ENCODE measurements at regions not wholly inside any gene's neighbourhood (a gene's known extent, or its start where the extent isn't known, plus 50 kb on each side); places are given as distances from the start of the nearest gene placed in this dataset.

DNA sequence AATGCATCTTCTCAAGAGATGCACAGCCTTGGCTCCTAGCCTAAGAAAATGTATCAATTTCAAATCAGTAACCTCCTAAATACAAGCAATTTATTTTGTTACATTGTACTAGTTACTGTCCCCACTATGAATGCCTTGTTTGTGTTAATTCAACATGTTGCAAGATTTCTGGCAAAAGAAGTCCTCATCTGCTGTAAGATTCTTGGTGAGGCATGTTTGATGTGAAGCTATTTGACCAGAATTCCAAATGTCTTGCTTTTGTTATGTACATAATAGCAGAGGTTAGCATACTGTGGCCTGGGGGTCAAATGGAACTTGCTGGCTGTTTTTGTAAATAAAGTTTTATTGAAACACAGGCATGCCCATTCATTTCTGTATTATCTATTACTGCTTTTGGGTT lies 1023.1 kb upstream of the WWC1 start:
- H3K4me3 Mint-ChIP-seq, result no peak overlapping the region
- peaks cover 7% of the 10 kb centered on the region for H3K9me3 Mint-ChIP-seq
- H3K36me3 Mint-ChIP-seq (ENCODE audit: low read depth), result no peaks in the 10 kb centered on the region
- no peaks in the 10 kb centered on the region for H3K4me1 Mint-ChIP-seq (ENCODE audit: low read depth)
- DNase-seq, result no peak
- intact Hi-C loops (cut with micrococcal nuclease), result no loop called here
- no peak overlapping the region for H3K27ac Mint-ChIP-seq
- H3K27me3 Mint-ChIP-seq, result no peaks in the 10 kb centered on the region
- no peak for ATAC-seq
- ChIA-PET POLR2A (no interaction called here), CTCF (no interaction called here)
- TF ChIP-seq, protein P1, sequence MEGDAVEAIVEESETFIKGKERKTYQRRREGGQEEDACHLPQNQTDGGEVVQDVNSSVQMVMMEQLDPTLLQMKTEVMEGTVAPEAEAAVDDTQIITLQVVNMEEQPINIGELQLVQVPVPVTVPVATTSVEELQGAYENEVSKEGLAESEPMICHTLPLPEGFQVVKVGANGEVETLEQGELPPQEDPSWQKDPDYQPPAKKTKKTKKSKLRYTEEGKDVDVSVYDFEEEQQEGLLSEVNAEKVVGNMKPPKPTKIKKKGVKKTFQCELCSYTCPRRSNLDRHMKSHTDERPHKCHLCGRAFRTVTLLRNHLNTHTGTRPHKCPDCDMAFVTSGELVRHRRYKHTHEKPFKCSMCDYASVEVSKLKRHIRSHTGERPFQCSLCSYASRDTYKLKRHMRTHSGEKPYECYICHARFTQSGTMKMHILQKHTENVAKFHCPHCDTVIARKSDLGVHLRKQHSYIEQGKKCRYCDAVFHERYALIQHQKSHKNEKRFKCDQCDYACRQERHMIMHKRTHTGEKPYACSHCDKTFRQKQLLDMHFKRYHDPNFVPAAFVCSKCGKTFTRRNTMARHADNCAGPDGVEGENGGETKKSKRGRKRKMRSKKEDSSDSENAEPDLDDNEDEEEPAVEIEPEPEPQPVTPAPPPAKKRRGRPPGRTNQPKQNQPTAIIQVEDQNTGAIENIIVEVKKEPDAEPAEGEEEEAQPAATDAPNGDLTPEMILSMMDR (IDR thresholded peaks at IDR 0.05), result no peak

GRCh38 chr5:167269146-167269545 lies 1022.3 kb upstream of the WWC1 start:
- H3K27me3 Mint-ChIP-seq, result no peaks in the 10 kb centered on the region
- CTCF ChIA-PET, result no interaction called here
- intact Hi-C loops (cut with micrococcal nuclease), result no loop called here

DNA sequence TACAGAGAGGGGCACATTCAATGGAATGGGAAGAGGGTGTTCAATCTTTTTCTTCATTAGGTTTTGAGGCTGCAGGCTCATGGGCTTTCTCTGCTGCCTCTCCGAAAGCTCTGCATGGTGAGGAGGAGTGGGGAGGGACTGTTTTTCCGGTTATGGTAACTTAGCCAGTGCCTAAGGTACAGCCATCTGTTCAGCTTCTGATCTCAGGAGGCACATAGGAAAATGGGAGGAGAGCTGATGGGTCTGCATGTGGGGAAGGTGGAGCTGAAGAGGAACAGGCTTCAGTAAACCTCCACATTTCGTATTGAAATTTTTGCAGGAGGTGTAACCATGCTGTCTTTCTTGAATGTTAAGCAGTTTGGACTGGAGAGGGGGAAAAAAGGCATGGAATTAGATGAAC lies 1020.4 kb upstream of the WWC1 start:
- TF ChIP-seq, protein P1 (IDR thresholded peaks at IDR 0.05), result no peak
- Mint-ChIP-seq H3K4me1 (ENCODE audit: low read depth) (no peaks in the 10 kb centered on the region), H3K27ac (no peak overlapping the region)

More at GRCh38 chr5:167269146-167269545, 1022.3 kb upstream of the WWC1 start:
- H3K27ac Mint-ChIP-seq, result no peak overlapping the region
- peaks cover 7% of the 10 kb centered on the region for H3K9me3 Mint-ChIP-seq
- ATAC-seq (no peak), DNase-seq (no peak)
- no peak overlapping the region for H3K4me3 Mint-ChIP-seq
- H3K4me1 Mint-ChIP-seq (ENCODE audit: low read depth), result no peaks in the 10 kb centered on the region
- POLR2A ChIA-PET, result no interaction called here
- no peaks in the 10 kb centered on the region for H3K36me3 Mint-ChIP-seq (ENCODE audit: low read depth)
- TF ChIP-seq, protein P1 (IDR thresholded peaks at IDR 0.05), result no peak

DNA sequence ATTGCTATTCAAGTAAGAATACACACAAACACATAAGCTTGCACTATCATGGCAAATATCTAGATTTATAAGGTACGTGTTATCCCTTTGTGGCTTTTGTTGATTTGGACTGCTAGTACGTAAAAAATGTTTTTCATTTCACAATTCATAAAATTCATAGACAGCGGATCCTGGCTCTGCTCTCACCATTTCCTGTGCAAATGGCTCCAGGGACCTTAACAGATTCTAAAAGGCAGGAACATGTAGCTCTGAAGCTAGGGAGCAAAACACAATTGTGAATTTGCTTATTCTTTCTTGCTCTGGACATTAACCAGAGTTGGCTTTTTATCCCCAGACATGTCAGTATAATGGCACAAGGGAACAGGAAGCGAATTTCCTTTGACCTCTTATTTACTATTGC lies 1019.9 kb upstream of the WWC1 start:
- CTCF ChIA-PET, result no interaction called here
- no peaks in the 10 kb centered on the region for H3K4me1 Mint-ChIP-seq (ENCODE audit: low read depth)
- peaks cover 3% of the 10 kb centered on the region for H3K9me3 Mint-ChIP-seq
- no peaks in the 10 kb centered on the region for H3K36me3 Mint-ChIP-seq (ENCODE audit: low read depth)
- POLR2A ChIA-PET, result no interaction called here
- ATAC-seq (no peak), DNase-seq (no peak)
- H3K4me3 Mint-ChIP-seq, result no peak overlapping the region
- TF ChIP-seq, protein P1 (IDR thresholded peaks at IDR 0.05), result no peak
- intact Hi-C loops (cut with micrococcal nuclease), result no loop called here
- no peak overlapping the region for H3K27ac Mint-ChIP-seq
- H3K27me3 Mint-ChIP-seq, result no peaks in the 10 kb centered on the region

More for the DNA sequence above, 1020.4 kb upstream of the WWC1 start:
- intact Hi-C loops (cut with micrococcal nuclease), result no loop called here
- no peak for ATAC-seq
- Mint-ChIP-seq H3K27me3 (no peaks in the 10 kb centered on the region), H3K9me3 (peaks cover 3% of the 10 kb centered on the region), H3K36me3 (ENCODE audit: low read depth) (no peaks in the 10 kb centered on the region), H3K4me3 (no peak overlapping the region)
- ChIA-PET POLR2A (no interaction called here), CTCF (no interaction called here)
- no peak for DNase-seq

- ATAC-seq (no peak), DNase-seq (no peak)
- Mint-ChIP-seq H3K36me3 (ENCODE audit: low read depth) (no peaks in the 10 kb centered on the region), H3K27ac (no peak overlapping the region), H3K4me3 (no peak overlapping the region), H3K4me1 (ENCODE audit: low read depth) (no peaks in the 10 kb centered on the region), H3K9me3 (peaks cover 6% of the 10 kb centered on the region), H3K27me3 (no peaks in the 10 kb centered on the region)
- ChIA-PET POLR2A (no interaction called here), CTCF (no interaction called here)
- intact Hi-C loops (cut with micrococcal nuclease), result no loop called here
- TF ChIP-seq, protein P1 (IDR thresholded peaks at IDR 0.05), result no peak
These were observed 1011.3 kb upstream of the WWC1 start for GRCh38 chr5:167280111-167280510.

All from activated CD8-positive, alpha-beta T cell treated with anti-CD3 and anti-CD28 coated beads for 36 hours (primary cell).